Endothelial cell of umbilical vein (primary cell): ENCODE measurements at regions not wholly inside any gene's neighbourhood (a gene's known extent, or its start where the extent isn't known, plus 50 kb on each side); places are given as distances from the start of the nearest gene placed in this dataset.

ENCODE experiments used
- BruUV-seq: library from RNA; stranded (reverse); fragments of 400-500 nt; replicated peaks from 2 replicates; lab custom pipeline; 2021; lab: Mats Ljungman, UMichigan
- CTCF ChIA-PET: fragments of 300-600, 350-600 bp; sonication (Branson Sonifier 250); formaldehyde crosslinking; loops from one replicate; lab custom pipeline; 2021; ENCODE audit warnings: antibody characterized with exemption, inconsistent platforms; lab: Charles Lee
- POLR2A ChIA-PET: fragments of 300-600, 350-600 bp; sonication (Branson Sonifier 250); formaldehyde crosslinking; loops from one replicate; lab custom pipeline; 2021; ENCODE audit warnings: antibody characterized with exemption, inconsistent platforms; lab: Charles Lee
- DNase-seq: peaks from one replicate; pipeline ENCODE4 v3.0.0-alpha.2; 2011; ENCODE audit warnings: low read depth, low spot score
- FAIRE-seq: peaks from 2 replicates; lab custom pipeline; 2011; peaks lifted over from hg19 to GRCh38; lab: Jason Lieb, UNC
- H2AFZ ChIP-seq: 2 replicates; pipeline ENCODE4 v1.6.0; 2012; ENCODE audit warnings: low read depth, low read length, control low read depth, inconsistent platforms
- H3K27ac ChIP-seq: 2 replicates; pipeline ENCODE4 v1.5.1; 2011; ENCODE audit warnings: low read depth, mild to moderate bottlenecking, control low read depth, low read length, moderate library complexity; ENCODE audit not compliant: insufficient read depth
- H3K27me3 ChIP-seq, 2 experiments: 2 replicates each; pipeline versions ENCODE4 v1.6.0 to v1.6.1; 2011; ENCODE audit warnings: low read length in 2 of 2, mixed read lengths in 1 of 2; ENCODE audit not compliant: control insufficient read depth in 2 of 2, insufficient read depth in 2 of 2
- H3K36me3 ChIP-seq, 2 experiments: 2 replicates in 1 of 2; 3 replicates in 1 of 2; pipeline ENCODE4 v1.5.1; 2011; ENCODE audit warnings: low read length in 2 of 2, mild to moderate bottlenecking in 1 of 2, moderate library complexity in 1 of 2; ENCODE audit not compliant: control insufficient read depth in 2 of 2, insufficient read depth in 2 of 2; ENCODE audit errors: extremely low read depth in 1 of 2
- H3K4me1 ChIP-seq: 3 replicates; pipeline ENCODE4 v1.5.1; 2011; ENCODE audit warnings: mild to moderate bottlenecking, low read length; ENCODE audit not compliant: control insufficient read depth, insufficient read depth; ENCODE audit errors: extremely low read depth
- H3K4me2 ChIP-seq: 2 replicates; pipeline ENCODE4 v1.6.1; 2011; ENCODE audit warnings: low read length, control low read depth, mixed read lengths; ENCODE audit not compliant: insufficient read depth
- H3K4me3 ChIP-seq, 3 experiments: fragments of 200-600 bp in 1 of 3; sonication (generic), shearing (Covaris generic) in 1 of 3; replicated peaks in 1 of 3; 2 replicates each; pipeline ENCODE4 v1.5.1; 2011 to 2016; ENCODE audit warnings: control low read depth in 3 of 3, low read length in 3 of 3, mild to moderate bottlenecking in 2 of 3, inconsistent platforms in 1 of 3, low read depth in 1 of 3, moderate library complexity in 1 of 3; ENCODE audit not compliant: insufficient read depth in 1 of 3
- H3K79me2 ChIP-seq: 2 replicates; pipeline ENCODE4 v1.6.0; 2012; ENCODE audit warnings: low read length, inconsistent platforms; ENCODE audit not compliant: control insufficient read depth, insufficient read depth
- H3K9ac ChIP-seq: replicated peaks from 2 replicates; pipeline ENCODE3; 2011; ENCODE audit warnings: low read length, control low read depth; ENCODE audit not compliant: insufficient read depth; ENCODE audit errors: extremely low read depth
- H3K9me1 ChIP-seq: replicated peaks from 3 replicates; pipeline ENCODE4 v1.6.0; 2011; ENCODE audit warnings: mild to moderate bottlenecking, low read length; ENCODE audit not compliant: control insufficient read depth, insufficient read depth; ENCODE audit errors: extremely low read depth
- H3K9me3 ChIP-seq: replicated peaks from 2 replicates; pipeline ENCODE4 v1.5.1; 2012; ENCODE audit warnings: low read length, inconsistent platforms; ENCODE audit not compliant: control insufficient read depth, insufficient read depth
- H4K20me1 ChIP-seq: replicated peaks from 2 replicates; pipeline ENCODE3; 2011; ENCODE audit warnings: mild to moderate bottlenecking, low read length; ENCODE audit not compliant: control insufficient read depth, insufficient read depth; ENCODE audit errors: extremely low read depth
- CTCF ChIP-seq, 2 donors: IDR thresholded peaks; 1 replicate in 1 of 2; 2 replicates in 1 of 2; pipeline ENCODE4 v1.5.1; 2011; ENCODE audit warnings: low read length in 2 of 2, mild to moderate bottlenecking in 2 of 2, moderate library complexity in 2 of 2, control low read depth in 1 of 2, inconsistent platforms in 1 of 2, low read depth in 1 of 2; ENCODE audit not compliant: insufficient read depth in 1 of 2; ENCODE audit errors: extremely low read depth in 1 of 2
- EZH2 ChIP-seq: IDR thresholded peaks from 2 replicates; pipeline ENCODE4 v1.6.1; 2012; ENCODE audit warnings: borderline replicate concordance, low read depth, mild to moderate bottlenecking, moderate library complexity, low read length, inconsistent platforms; ENCODE audit not compliant: severe bottlenecking
- FOS ChIP-seq: IDR thresholded peaks from 2 replicates; pipeline ENCODE4 v1.6.1; 2011; ENCODE audit warnings: mild to moderate bottlenecking, low read length, moderate library complexity, borderline replicate concordance; ENCODE audit not compliant: insufficient read depth
- GATA2 ChIP-seq: IDR thresholded peaks from 2 replicates; pipeline ENCODE4 v1.7.0; 2011; ENCODE audit warnings: low read depth, mild to moderate bottlenecking, moderate library complexity, mixed read lengths, low read length; ENCODE audit not compliant: insufficient read length, insufficient read depth
- JUN ChIP-seq: IDR thresholded peaks from 2 replicates; pipeline ENCODE4 v1.6.1; 2011; ENCODE audit warnings: borderline replicate concordance, low read depth; ENCODE audit not compliant: insufficient read length, insufficient read depth
- MAX ChIP-seq: IDR thresholded peaks from 2 replicates; pipeline ENCODE4 v1.6.1; 2011; ENCODE audit not compliant: insufficient read depth, insufficient read length
- MYC ChIP-seq: IDR thresholded peaks from one replicate; pipeline ENCODE4 v1.6.1; 2011; ENCODE audit warnings: mild to moderate bottlenecking, low read depth, low read length
- POLR2A ChIP-seq: IDR thresholded peaks from 2 replicates; pipeline ENCODE4 v1.6.1; 2012; ENCODE audit warnings: low read depth, mild to moderate bottlenecking, control low read depth, low read length
- POLR2AphosphoS5 ChIP-seq: IDR thresholded peaks from 2 replicates; pipeline ENCODE4 v1.6.1; 2012; ENCODE audit warnings: low read depth, mild to moderate bottlenecking, control low read depth, low read length, moderate library complexity; ENCODE audit not compliant: insufficient read depth
- dilution Hi-C: fragments of 300-500 bp; cut with MboI; formaldehyde crosslinking; loops from one replicate; pipeline ENCODE4 v1.15.0; 2019; ENCODE audit warnings: low sequenced_read_pairs; ENCODE audit not compliant: extremely low pct_ligation_motif_present
- intact Hi-C: fragments of 100-400 bp; cut with micrococcal nuclease; formaldehyde crosslinking; loops from one replicate; pipeline ENCODE4 v1.10.0; 2022

GRCh38 chr13:33347861-33348260, 62.3 kb upstream of the STARD13 start:
- intact Hi-C loops (no loop called here), dilution Hi-C loops (no loop called here)
- DNase-seq (no peak), FAIRE-seq (no peak)
- Histone ChIP-seq H3K4me1 (peaks cover 16% of the 10 kb centered on the region), H3K4me3 (no peak overlapping the region), H3K4me2 (no peak overlapping the region), H3K9me1 (no peaks in the 10 kb centered on the region), H2AFZ (no peak overlapping the region), H3K27me3 (no peaks in the 10 kb centered on the region), H4K20me1 (no peaks in the 10 kb centered on the region), H3K9ac (no peak overlapping the region), H3K27ac (no peak overlapping the region), H3K79me2 (peaks cover 8% of the 10 kb centered on the region), H3K36me3 (no peaks in the 10 kb centered on the region), H3K9me3 (no peaks in the 10 kb centered on the region)
- TF ChIP-seq MYC (no peak), EZH2 (no peak), MAX (no peak), CTCF (IDR thresholded peaks at IDR 0.05; ENCODE audit: extremely low read depth in 1 of 2, insufficient read depth in 1 of 2, low read depth in 1 of 2, low read length in 2 of 2) (no peak), POLR2A (no peak), GATA2 (no peak), JUN (no peak), POLR2AphosphoS5 (no peak), FOS (no peak)
- ChIA-PET POLR2A (no interaction called here), CTCF (interaction anchor here (1.3 to 1.9 kb wide), 2 partner anchors 19 to 62 kb away, joined by 4 to 5 read pairs; partner anchors contain the start of gene STARD13)
- BruUV-seq: no TSS peak
